IMR-90 (cell line): ENCODE measurements at regions not wholly inside any gene's neighbourhood (a gene's known extent, or its start where the extent isn't known, plus 50 kb on each side); places are given as distances from the start of the nearest gene placed in this dataset.

Source experiments
- ATAC-seq: fragments of 200-7000 bp; cut with Tn5 transposase; 2 replicates; pipeline ENCODE4 v1.9.1; 2020; ENCODE audit warnings: low read depth, mild to moderate bottlenecking, moderate library complexity
- BruUV-seq: library from RNA; stranded (reverse); fragments of 400-500 nt; replicated peaks from 2 replicates; lab custom pipeline; 2021; lab: Mats Ljungman, UMichigan
- CTCF ChIA-PET: fragments of 300-600 bp; formaldehyde crosslinking; extraction: SDS; loops from one replicate; lab custom pipeline; 2021; ENCODE audit warnings: antibody characterized with exemption; lab: Yijun Ruan, JAX
- POLR2A ChIA-PET: fragments of 300-600 bp; sonication (Branson Sonifier 250); formaldehyde crosslinking; loops from one replicate; lab custom pipeline; 2022; ENCODE audit warnings: antibody characterized with exemption; ENCODE audit not compliant: unreplicated experiment; lab: Charles Lee
- DNase-seq: peaks from one replicate; pipeline ENCODE4 v3.0.0; 2013
- H2AFZ ChIP-seq: replicated peaks from 2 replicates; pipeline ENCODE3; 2013; ENCODE audit warnings: low read length, mild to moderate bottlenecking; ENCODE audit not compliant: poor library complexity
- H2AK5ac ChIP-seq: 2 replicates; pipeline ENCODE4 v1.6.1; 2013; ENCODE audit warnings: low read depth, low read length, inconsistent platforms
- H2AK9ac ChIP-seq: replicated peaks from 2 replicates; pipeline ENCODE3; 2013; ENCODE audit warnings: mild to moderate bottlenecking, low read depth, low read length, moderate library complexity; ENCODE audit not compliant: poor library complexity
- H2BK120ac ChIP-seq: 2 replicates; pipeline ENCODE4 v1.6.1; 2013; ENCODE audit warnings: low read depth, low read length, inconsistent platforms
- H2BK15ac ChIP-seq: 3 replicates; pipeline ENCODE4 v1.6.1; 2013; ENCODE audit warnings: low read depth, low read length, inconsistent platforms
- H2BK20ac ChIP-seq: 2 replicates; pipeline ENCODE4 v1.6.1; 2013; ENCODE audit warnings: low read depth, mild to moderate bottlenecking, inconsistent platforms, low read length, moderate library complexity
- H2BK5ac ChIP-seq: 2 replicates; pipeline ENCODE4 v1.6.1; 2013; ENCODE audit warnings: mild to moderate bottlenecking, low read depth, low read length, inconsistent platforms; ENCODE audit not compliant: poor library complexity, severe bottlenecking
- H3K14ac ChIP-seq: replicated peaks from 2 replicates; pipeline ENCODE4 v1.6.1; 2013; ENCODE audit warnings: low read depth, low read length, inconsistent platforms
- H3K18ac ChIP-seq: 2 replicates; pipeline ENCODE4 v1.6.1; 2013; ENCODE audit warnings: low read depth, low read length, control low read depth
- H3K23ac ChIP-seq: 2 replicates; pipeline ENCODE4 v1.6.1; 2013; ENCODE audit warnings: low read depth, low read length, inconsistent platforms
- H3K27ac ChIP-seq: 2 replicates; pipeline ENCODE4 v1.5.1; 2013; ENCODE audit warnings: mild to moderate bottlenecking, control low read depth, low read length; ENCODE audit not compliant: insufficient read depth
- H3K27me3 ChIP-seq: 2 replicates; pipeline ENCODE4 v1.6.1; 2013; ENCODE audit warnings: low read length; ENCODE audit not compliant: control insufficient read depth, insufficient read depth
- H3K36me3 ChIP-seq: 2 replicates; pipeline ENCODE4 v1.6.1; 2013; ENCODE audit warnings: low read length, mixed read lengths; ENCODE audit not compliant: control insufficient read depth, insufficient read depth
- H3K4ac ChIP-seq: 2 replicates; pipeline ENCODE4 v1.6.1; 2013; ENCODE audit warnings: low read depth, low read length, inconsistent platforms
- H3K4me1 ChIP-seq: 2 replicates; pipeline ENCODE4 v1.6.1; 2013; ENCODE audit warnings: low read length, mixed read lengths; ENCODE audit not compliant: control insufficient read depth, insufficient read depth
- H3K4me2 ChIP-seq: 2 replicates; pipeline ENCODE4 v1.6.1; 2013; ENCODE audit warnings: low read depth, mild to moderate bottlenecking, control low read depth, low read length, moderate library complexity
- H3K4me3 ChIP-seq: 2 replicates; pipeline ENCODE4 v1.5.1; 2013; ENCODE audit warnings: low read depth, mild to moderate bottlenecking, control low read depth, low read length, moderate library complexity; ENCODE audit not compliant: insufficient read depth
- H3K56ac ChIP-seq: 2 replicates; pipeline ENCODE4 v1.6.1; 2013; ENCODE audit warnings: low read length, inconsistent platforms; ENCODE audit not compliant: insufficient read depth; ENCODE audit errors: extremely low read depth
- H3K79me1 ChIP-seq, 2 experiments: 2 replicates each; pipeline ENCODE4 v1.6.1; 2013; ENCODE audit warnings: low read length in 2 of 2, inconsistent platforms in 1 of 2, low read depth in 1 of 2
- H3K9ac ChIP-seq: 2 replicates; pipeline ENCODE4 v1.6.1; 2013; ENCODE audit warnings: low read depth, low read length, control low read depth
- H3K9me1 ChIP-seq: 2 replicates; pipeline ENCODE4 v1.6.1; 2013; ENCODE audit warnings: low read length, inconsistent platforms; ENCODE audit not compliant: insufficient read depth
- H3K9me3 ChIP-seq: 2 replicates; pipeline ENCODE4 v1.6.1; 2013; ENCODE audit warnings: low read length; ENCODE audit not compliant: control insufficient read depth, insufficient read depth
- H4K20me1 ChIP-seq: 2 replicates; pipeline ENCODE4 v1.6.1; 2013; ENCODE audit warnings: low read length, inconsistent platforms; ENCODE audit not compliant: insufficient read depth
- H4K5ac ChIP-seq: 2 replicates; pipeline ENCODE4 v1.6.1; 2013; ENCODE audit warnings: mild to moderate bottlenecking, low read depth, low read length, control low read depth
- H4K8ac ChIP-seq, 2 experiments: 2 replicates each; pipeline ENCODE4 v1.6.1; 2013; ENCODE audit warnings: low read depth in 2 of 2, low read length in 2 of 2, control low read depth in 1 of 2, inconsistent platforms in 1 of 2
- H4K91ac ChIP-seq: 2 replicates; pipeline ENCODE4 v1.6.1; 2013; ENCODE audit warnings: low read depth, low read length, inconsistent platforms; ENCODE audit not compliant: insufficient read depth
- BHLHE40 ChIP-seq: fragments of 150-350 bp; IDR thresholded peaks from 2 replicates; pipeline ENCODE4 v1.6.1; 2016; ENCODE audit warnings: mild to moderate bottlenecking, low read depth, low read length
- CEBPB ChIP-seq: IDR thresholded peaks from 2 replicates; pipeline ENCODE4 v1.6.1; 2012; ENCODE audit warnings: low read depth, low read length, improper control_type of control experiment
- CHD1 ChIP-seq: IDR thresholded peaks from 2 replicates; pipeline ENCODE4 v1.6.1; 2012; ENCODE audit warnings: low read depth, low read length, improper control_type of control experiment
- CTCF ChIP-seq: conservative IDR thresholded peaks from 2 replicates; pipeline ENCODE4 v1.5.1; 2012; ENCODE audit warnings: mild to moderate bottlenecking, low read depth, low read length, improper control_type of control experiment
- ELK1 ChIP-seq: fragments of 150-350 bp; IDR thresholded peaks from 2 replicates; pipeline ENCODE4 v1.6.1; 2016; ENCODE audit warnings: low read depth, mild to moderate bottlenecking, low read length, moderate library complexity, borderline replicate concordance
- FOS ChIP-seq: fragments of 150-350 bp; IDR thresholded peaks from 2 replicates; pipeline ENCODE4 v1.6.1; 2016; ENCODE audit warnings: low read depth, low read length
- MAFK ChIP-seq: IDR thresholded peaks from 2 replicates; pipeline ENCODE4 v1.6.1; 2012; ENCODE audit warnings: low read depth, low read length, improper control_type of control experiment
- MAZ ChIP-seq: IDR thresholded peaks from 2 replicates; pipeline ENCODE4 v1.6.1; 2012; ENCODE audit warnings: low read depth, mild to moderate bottlenecking, low read length, improper control_type of control experiment, moderate library complexity, borderline replicate concordance
- MXI1 ChIP-seq: IDR thresholded peaks from 2 replicates; pipeline ENCODE4 v1.6.1; 2012; ENCODE audit warnings: low read depth, mild to moderate bottlenecking, low read length, moderate library complexity, borderline replicate concordance
- NFE2L2 ChIP-seq: fragments of 150-350 bp; IDR thresholded peaks from 2 replicates; pipeline ENCODE4 v1.6.1; 2016; ENCODE audit warnings: low read depth, mild to moderate bottlenecking, low read length
- POLR2A ChIP-seq: IDR thresholded peaks from 2 replicates; pipeline ENCODE4 v1.6.1; 2012; ENCODE audit warnings: mild to moderate bottlenecking, low read depth, low read length
- RAD21 ChIP-seq: IDR thresholded peaks from 2 replicates; pipeline ENCODE4 v1.6.1; 2012; ENCODE audit warnings: low read length, improper control_type of control experiment
- RCOR1 ChIP-seq: IDR thresholded peaks from 2 replicates; pipeline ENCODE4 v1.6.1; 2012; ENCODE audit warnings: mild to moderate bottlenecking, low read length, improper control_type of control experiment; ENCODE audit not compliant: insufficient replicate concordance
- RFX5 ChIP-seq: IDR thresholded peaks from 2 replicates; pipeline ENCODE4 v1.8.0; 2012; ENCODE audit warnings: low read depth, mild to moderate bottlenecking, low read length, moderate library complexity
- SMC3 ChIP-seq: fragments of 150-350 bp; IDR thresholded peaks from 2 replicates; pipeline ENCODE4 v1.6.1; 2016; ENCODE audit warnings: low read depth, mild to moderate bottlenecking, antibody characterized with exemption, low read length, moderate library complexity
- WGBS, 2 experiments: methylation state at CpG; one replicate each; pipeline versions ENCODE4 v1.1.5 to v1.1.7; 2013; ENCODE audit warnings: missing lambda C conversion rate in 2 of 2; ENCODE audit not compliant: insufficient read length in 1 of 2; ENCODE audit errors: extremely low coverage in 2 of 2; 5-methylcytosine and 5-hydroxymethylcytosine counted together
- dilution Hi-C: fragments of 300-500 bp; cut with HindIII; formaldehyde crosslinking; loops from one replicate; pipeline ENCODE4 v1.14.3; 2018; ENCODE audit warnings: low sequenced_read_pairs; ENCODE audit not compliant: unreplicated experiment
- in situ Hi-C: fragments of 300-500 bp; cut with MboI; formaldehyde crosslinking; loops from 3 replicates; pipeline ENCODE4 v1.14.3; 2019; ENCODE audit warnings: low sequenced_read_pairs, inconsistent platforms, mixed read lengths
- intact Hi-C: fragments of 100-400 bp; cut with micrococcal nuclease; formaldehyde crosslinking; loops from 2 replicates; pipeline ENCODE4 v1.10.0; 2022
- TF ChIP-seq, protein P1 (sequence below): fragments of 150-350 bp; IDR thresholded peaks from 2 replicates; pipeline ENCODE4 v1.6.1; 2017; ENCODE audit warnings: mild to moderate bottlenecking, antibody characterized with exemption, low read length, low read depth

GRCh38 chr1:42055061-42055460 lies 98.1 kb upstream of the GUCA2B start:
- ATAC-seq: no peak

More at GRCh38 chr1:42055061-42055460, 98.1 kb upstream of the GUCA2B start:
- no peak overlapping the region for H2BK20ac ChIP-seq
- ChIA-PET CTCF (no interaction called here), POLR2A (no interaction called here)
- H2BK15ac ChIP-seq: no peak overlapping the region
- no peak overlapping the region for H3K4me2 ChIP-seq
- no peak for TF ChIP-seq CHD1
- TF ChIP-seq RCOR1: no peak
- TF ChIP-seq NFE2L2: no peak
- TF ChIP-seq MAZ: no peak
- no peak for TF ChIP-seq BHLHE40
- no peak for TF ChIP-seq FOS
- TF ChIP-seq POLR2A: no peak
- no peak for TF ChIP-seq MXI1
- TF ChIP-seq ELK1: no peak
- TF ChIP-seq MAFK: no peak
- TF ChIP-seq RFX5: no peak
- TF ChIP-seq SMC3: no peak
- no peak for TF ChIP-seq CTCF
- TF ChIP-seq CEBPB: no peak
- TF ChIP-seq RAD21: no peak
- TF ChIP-seq, protein P1, sequence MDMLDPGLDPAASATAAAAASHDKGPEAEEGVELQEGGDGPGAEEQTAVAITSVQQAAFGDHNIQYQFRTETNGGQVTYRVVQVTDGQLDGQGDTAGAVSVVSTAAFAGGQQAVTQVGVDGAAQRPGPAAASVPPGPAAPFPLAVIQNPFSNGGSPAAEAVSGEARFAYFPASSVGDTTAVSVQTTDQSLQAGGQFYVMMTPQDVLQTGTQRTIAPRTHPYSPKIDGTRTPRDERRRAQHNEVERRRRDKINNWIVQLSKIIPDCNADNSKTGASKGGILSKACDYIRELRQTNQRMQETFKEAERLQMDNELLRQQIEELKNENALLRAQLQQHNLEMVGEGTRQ: no peak
- no peak overlapping the region for H2BK120ac ChIP-seq
- intact Hi-C loops (no loop called here), in situ Hi-C loops (no loop called here), dilution Hi-C loops (no loop called here)
- no peak overlapping the region for H3K18ac ChIP-seq
- H3K4me3 ChIP-seq: no peak overlapping the region
- H3K9ac ChIP-seq: no peak overlapping the region
- H3K9me3 ChIP-seq: no peaks in the 10 kb centered on the region
- H4K91ac ChIP-seq: no peak overlapping the region
- no peak overlapping the region for H3K4ac ChIP-seq
- H4K20me1 ChIP-seq: no peaks in the 10 kb centered on the region
- no peaks in the 10 kb centered on the region for H3K79me1 ChIP-seq
- no peak overlapping the region for H4K5ac ChIP-seq
- H2AK9ac ChIP-seq: no peak overlapping the region
- no CpG with 5 or more reads among the region's 1 CpG for WGBS, 2 experiments
- H3K23ac ChIP-seq: no peak overlapping the region
- H4K8ac ChIP-seq: no peak overlapping the region
- H3K14ac ChIP-seq: no peak overlapping the region
- DNase-seq: no peak
- no peaks in the 10 kb centered on the region; the same call in 1 of the 2 replicates for H3K27me3 ChIP-seq
- no peak overlapping the region for H2AK5ac ChIP-seq
- H3K4me1 ChIP-seq: no peaks in the 10 kb centered on the region
- no peak overlapping the region for H3K56ac ChIP-seq
- H3K27ac ChIP-seq: no peak overlapping the region
- H3K36me3 ChIP-seq: no peaks in the 10 kb centered on the region
- H2AFZ ChIP-seq: no peak overlapping the region
- BruUV-seq: no TSS peak
- no peak overlapping the region for H2BK5ac ChIP-seq
- H3K9me1 ChIP-seq: no peaks in the 10 kb centered on the region
